SW480 (cell line): ENCODE measurements at regions not wholly inside any gene's neighbourhood (a gene's known extent, or its start where the extent isn't known, plus 50 kb on each side); places are given as distances from the start of the nearest gene placed in this dataset.

Source experiments
- DNase-seq: peaks from one replicate; pipeline ENCODE4 v3.0.0-alpha.2; 2016; ENCODE audit warnings: low spot score

DNA sequence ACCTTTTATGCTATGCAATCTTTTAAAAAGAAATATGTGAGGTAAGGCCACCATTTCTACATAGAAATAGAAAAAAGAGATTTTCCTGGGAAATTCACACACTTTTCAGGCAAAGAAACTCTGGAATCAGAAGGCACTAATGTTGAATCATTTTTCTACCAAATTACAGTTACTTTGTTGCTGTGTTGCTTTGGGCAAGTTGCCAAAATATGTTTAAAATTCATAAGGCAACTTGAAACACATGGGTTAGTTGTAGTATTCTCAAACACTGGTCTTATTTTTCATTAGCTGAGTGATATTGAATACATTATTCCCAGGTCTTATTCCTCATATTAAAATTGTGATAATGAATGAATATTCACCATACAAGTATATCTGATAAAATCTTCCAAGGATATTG, 195.0 kb upstream of the SLITRK1 start:
- no peak for DNase-seq

DNA sequence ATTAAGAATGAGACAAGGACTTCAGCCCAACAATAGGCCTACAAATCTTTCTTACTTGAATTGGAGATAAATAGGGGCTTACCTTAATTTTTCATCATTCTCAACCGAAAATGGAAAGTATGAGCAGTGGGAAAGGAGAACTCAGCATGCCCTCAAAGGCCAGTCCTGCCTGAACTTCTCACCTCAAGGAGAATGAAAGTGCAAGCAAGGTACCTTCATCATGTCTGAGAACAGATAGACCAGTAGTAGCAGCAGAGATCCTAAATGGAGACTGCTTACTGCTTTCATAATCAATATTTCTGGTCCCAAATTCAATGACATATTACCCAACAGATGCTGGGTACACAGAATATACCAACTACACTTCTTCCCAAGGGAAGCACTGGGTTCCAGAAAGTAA, 194.0 kb upstream of the SLITRK1 start:
- DNase-seq = no peak

DNA sequence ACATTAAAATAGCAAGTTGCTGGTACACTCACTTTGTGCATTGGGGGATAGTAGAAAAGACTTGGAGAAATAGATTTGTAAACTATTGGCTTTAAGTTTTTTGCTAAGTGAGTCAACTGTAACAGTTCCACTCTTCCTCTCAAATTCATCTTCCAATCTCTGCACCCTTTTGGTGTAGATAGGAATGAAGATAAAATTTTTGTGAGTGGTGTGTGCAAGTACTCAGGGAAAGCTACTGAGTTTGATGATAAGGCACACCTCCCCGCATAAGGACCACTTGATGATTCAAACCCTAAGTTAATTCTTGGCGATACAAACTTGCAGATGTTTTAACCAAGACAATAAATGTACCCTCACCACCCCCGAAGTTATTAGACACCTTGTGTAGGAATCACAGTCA, 168.3 kb upstream of the SLITRK1 start:
- no peak for DNase-seq

DNA sequence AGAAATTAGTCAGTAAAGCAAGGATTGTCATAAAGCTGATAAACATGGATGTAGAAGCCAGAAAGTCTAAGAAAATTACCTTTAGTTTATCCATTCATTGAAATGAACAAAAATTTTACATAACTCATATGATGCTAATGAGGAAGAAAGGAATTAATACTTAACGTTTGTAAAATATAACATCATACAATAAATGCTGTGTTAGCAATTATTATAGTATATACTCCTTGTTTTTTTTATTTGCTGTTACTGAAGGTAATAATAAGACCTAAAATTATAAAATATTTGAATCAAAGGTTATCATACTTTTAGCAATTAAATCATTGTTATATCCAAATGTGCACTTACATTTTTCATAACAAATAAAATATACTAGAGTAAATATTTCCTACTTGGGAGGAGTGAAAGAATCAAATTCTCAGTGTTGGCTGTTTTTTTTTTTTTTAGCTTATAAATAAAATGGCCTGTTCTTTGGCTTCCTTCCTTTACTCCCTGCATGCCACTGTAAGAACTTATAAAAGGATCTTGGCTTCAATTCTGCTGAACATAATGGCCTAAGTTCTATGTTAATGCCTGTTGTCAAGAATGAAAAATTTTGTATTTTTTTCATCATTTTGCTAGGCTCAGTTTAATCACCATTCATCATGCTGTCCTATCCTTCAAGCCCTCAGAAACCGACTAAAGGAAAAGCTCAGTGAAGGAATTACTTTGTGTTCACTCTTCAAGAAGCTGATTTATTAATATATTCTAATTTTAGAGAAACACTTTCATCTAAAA, 167.4 kb upstream of the SLITRK1 start:
- DNase-seq = no peak

DNA sequence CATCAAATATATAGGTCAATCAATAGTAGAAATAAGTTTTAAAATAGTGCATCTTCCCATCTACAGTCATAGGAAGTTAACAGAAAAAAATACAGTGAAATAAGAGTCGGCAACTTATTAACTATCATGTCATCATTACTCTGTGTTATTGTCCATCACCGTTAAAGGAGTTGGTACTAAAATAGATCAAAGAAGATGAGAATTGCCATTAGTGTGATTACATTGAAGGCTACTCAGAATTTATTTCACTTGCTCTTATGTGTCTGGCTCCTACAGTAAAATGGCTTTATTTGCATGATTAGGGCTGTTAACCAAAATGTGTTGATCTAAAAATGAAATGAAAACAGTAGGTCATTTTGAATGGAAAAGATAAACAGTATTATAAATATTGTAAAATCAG, 162.5 kb upstream of the SLITRK1 start:
- no peak for DNase-seq

DNA sequence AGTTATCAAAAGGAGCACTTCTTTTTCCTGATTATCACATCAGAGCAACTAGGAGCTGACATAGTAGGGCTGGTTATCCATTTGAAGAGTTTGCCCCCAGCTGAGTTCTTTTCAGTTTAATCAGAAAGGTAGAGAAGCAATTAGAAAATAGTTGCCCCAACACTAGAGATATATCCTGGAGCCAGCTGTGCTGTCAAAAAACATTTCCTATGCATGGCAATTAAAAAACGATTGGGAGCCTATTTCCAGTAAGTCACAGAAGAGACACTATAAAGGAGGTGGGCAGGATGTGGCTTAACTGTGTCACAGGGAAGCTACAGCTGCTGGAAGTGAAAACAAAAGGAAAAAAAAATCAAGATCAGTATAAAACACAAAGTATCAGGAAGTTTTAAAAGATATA, 155.7 kb upstream of the SLITRK1 start:
- no peak for DNase-seq

DNA sequence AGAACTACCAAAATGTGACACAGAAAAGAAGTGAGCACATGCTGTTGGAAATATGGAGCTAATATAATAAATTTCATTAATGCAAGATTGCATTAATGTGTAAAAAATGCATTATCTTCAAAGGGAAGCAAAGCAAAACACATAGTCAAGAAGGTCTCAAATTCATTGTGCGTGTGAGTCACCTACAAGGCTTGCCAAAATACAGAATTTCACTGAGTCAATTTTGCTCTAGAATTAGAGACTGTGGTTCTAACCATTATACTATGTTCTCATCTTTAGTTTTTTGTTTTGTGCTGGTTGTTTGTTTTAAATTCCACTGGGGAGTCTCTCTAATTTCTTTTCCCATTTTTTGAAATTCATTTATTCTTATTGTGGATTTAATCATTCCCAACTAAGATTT, 149.8 kb upstream of the SLITRK1 start:
- DNase-seq = no peak

DNA sequence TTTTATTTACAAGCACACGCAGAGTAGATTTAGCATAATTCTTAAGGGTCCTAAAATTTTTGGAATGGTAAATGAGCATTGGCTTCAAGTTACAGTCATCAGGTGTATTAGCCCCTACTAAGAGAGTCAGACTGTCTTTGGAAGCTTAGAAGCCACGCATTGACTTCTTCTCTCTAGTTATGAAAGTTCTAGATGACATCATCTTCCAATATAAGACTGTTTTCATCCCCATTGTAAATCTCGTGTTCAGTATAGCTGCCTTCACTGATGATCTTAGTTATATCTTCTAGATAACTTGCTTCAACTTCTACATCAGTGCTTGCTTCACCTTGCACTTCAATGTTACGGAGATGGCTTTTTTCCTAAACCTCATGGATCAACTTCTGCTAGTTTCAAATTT, 148.8 kb upstream of the SLITRK1 start:
- DNase-seq = no peak

DNA sequence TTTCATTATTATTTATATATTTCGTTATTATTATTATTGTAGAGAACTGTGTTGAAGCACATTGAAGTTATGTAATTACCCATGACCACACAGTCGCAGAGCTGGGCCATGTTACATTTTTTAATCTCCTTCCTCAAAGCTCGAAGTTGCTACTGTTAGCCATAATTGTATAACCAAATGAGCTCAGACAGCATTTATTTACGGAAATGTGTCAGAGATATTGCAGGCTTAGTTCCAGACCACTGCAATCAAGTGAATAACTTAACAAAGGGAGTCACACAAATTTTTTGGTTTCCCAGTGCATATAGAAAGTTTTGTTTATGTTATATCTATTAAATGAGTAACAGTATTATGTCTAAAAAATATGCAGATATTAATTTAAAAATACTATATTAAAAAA, 147.1 kb upstream of the SLITRK1 start:
- no peak for DNase-seq

DNA sequence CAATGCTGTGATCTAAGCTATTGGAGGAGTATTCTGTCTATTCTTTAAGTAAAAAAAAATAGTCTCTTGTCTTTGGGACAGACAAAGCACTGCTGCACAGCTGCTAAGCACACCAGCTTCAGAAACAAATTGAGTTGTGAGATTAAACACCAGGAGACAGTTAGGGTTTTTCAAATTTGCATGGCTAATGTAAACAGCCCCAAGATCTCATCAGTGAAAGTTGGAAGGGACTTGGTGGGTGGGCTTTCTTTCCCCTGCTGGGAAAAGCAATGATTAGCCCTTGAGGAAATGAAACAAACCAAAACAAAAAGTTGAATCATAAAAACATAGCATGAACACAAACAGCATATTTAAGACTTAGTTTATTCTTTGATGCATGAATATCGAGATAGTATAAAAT, 143.6 kb upstream of the SLITRK1 start:
- DNase-seq = no peak

DNA sequence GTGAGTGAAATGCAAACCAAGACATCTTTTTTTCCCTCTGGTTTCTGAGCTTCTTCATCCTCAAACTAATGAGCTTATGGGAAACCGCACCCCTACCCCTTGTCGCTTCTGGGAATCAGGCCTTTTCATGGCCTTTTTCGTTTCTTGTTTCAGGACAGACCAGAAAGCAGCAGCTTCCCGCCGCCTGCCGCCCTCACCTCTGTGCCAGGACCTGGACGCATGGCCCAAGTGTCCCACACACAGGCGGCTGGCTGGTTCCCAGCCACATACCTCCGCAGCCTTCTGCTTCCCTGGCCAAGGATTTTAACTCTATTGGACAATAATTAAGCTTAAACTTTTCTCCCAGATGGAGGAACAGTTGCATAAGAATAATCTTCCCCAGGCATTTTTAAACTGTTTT, 114.1 kb upstream of the SLITRK1 start:
- no peak for DNase-seq

DNA sequence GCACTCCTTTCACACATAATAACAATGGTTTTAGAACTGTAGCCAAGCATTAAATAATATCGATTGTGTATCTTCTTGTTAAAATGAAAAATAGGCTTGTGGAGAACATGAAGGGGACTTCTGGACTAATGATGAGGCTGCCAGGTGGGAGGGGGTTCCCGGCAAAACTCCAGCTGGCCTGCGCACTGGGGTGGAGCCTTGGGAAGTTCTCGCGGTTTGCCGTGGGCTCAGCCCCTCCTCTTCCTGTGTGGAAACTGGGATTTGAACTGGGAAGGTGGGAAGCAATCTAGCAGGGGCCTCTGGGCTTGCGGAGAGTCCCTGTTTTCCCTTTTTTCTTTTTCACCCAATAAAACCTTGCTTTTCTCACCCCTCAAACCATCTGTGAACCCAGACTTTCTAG, 113.7 kb upstream of the SLITRK1 start:
- DNase-seq = no peak

DNA sequence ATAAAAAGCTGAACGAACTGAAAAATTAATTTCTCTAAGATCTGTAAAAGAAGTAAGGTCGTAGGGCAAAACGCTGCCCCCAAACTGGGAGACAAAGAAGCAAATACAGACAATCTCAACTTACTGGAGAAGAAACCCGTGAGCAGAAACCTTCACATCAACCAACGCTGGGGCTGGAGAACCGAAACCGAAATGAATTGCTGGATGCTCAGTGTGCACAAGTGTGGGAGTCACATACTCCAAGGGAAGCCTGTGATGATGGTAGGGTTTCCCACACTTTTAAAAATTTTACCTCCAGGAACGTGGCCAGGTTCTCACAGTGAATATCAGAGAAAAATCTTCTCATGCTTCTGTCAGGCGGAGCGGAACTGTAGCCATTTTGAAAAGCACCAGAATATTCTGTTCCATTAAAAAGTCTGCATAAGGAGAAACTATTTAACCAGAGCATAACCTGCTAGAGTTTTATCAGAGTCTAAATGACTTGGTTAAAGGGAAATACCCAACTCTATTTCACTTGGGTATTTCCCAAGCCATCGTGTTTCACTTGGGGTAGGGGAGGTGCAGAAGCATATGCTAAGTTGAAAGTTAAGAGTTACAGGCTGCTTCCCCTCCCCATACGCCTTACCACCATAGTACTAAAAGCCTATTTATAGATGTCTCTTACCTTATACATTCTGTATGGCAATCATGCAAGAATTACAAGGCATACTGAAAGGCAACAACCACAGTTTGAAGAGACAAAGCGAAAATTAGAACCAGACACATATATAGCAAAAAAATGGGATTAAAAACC, 110.5 kb upstream of the SLITRK1 start:
- no peak for DNase-seq

DNA sequence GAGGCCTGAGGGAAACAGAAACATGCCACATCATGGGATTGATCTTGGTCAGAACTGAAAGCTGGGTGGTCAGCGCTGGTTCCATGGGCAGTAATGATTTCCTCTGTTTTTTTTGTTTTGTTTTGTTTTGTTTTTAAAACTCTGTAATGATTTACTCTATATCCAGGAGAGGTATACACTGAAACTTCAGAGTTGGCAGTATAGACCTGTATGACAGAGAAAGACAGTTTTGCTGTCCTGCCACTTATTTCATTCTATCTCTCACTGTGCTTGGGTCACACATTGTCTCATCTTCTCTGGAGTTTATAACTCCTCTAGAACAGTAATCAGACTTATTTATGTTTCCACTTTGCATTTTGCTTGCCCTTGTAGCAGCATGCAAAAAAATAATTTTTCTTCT, 105.1 kb upstream of the SLITRK1 start:
- no peak for DNase-seq

DNA sequence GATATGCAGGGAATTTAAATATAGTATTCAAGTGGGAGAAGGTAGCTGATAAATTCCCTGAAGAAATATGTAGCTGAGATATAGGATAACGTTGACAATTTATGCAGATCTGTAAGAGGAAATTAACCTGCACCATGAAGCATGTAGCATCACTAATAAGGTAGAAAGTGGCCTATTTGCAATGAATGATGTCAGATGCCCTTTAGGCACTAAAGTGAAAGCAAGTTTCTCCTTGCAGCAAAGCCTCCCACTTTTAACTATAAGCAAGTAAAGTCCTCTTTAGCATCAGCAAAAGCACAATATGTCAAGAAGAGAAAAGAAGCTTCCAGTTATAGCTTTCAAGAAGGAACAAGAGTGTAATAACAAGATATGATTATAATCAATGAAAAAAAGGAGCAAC, 102.5 kb upstream of the SLITRK1 start:
- DNase-seq = no peak

DNA sequence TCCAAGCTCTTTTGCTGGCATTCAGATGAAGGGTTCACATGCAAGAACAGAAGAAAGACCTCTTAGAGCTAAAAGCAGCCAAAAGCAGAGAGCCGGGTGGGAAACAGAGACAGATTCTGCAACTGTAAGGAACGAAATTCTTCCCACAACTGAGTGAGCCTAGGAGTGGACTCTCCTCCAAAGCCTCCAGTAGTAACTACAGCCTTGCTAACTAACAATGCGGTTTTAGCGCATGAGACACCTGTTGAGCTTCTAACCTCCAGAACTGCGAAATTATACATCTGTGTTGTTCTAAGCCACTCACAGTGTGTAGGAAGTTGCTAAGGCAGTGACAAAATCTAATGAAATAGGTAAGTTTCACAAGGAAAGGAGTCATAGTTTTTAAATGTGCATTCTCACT, 98.1 kb upstream of the SLITRK1 start:
- no peak for DNase-seq

DNA sequence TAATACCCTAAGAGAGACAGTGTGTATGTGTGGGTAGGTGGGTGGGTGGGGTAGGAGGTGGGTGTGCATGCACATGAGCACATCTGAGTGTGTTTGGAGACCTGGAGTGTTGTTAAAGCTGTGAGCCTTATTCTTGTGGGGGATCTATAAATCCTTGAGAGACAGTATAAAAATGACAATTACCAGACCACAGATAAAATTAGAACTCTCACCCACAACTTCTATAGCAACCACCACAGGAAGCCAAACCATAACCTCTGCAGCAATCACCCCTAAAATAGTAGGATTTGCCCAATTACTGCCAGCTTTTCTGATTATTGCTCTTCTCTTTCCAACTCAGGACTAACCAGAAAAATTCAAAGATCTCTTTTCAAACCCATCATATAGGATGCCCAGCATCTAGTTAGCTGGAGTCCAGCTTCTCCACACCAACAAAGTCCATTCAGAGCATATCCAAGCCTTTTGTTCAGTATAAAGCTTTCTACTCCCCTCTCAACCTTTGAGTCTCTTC, 93.4 kb upstream of the SLITRK1 start:
- DNase-seq = no peak

DNA sequence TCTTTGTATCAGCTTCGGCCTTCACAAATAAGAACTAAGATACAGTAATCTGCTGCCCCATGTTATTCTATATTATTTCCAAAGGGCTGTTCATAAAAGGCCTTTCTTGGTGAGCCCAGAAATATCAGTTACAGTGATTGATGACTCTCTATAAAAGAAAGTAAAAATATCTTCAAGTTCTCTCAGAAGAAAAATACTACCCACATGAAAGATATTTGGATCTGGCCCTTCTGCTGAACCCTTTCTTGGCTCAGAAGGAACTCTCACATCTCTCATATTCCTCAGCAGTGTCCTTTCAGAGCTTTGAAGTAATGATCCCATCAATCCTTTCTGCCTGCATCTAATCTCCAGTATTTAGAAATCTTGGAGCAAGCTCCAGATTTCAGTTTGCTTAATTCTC, 76.3 kb upstream of the SLITRK1 start:
- DNase-seq = no peak

DNA sequence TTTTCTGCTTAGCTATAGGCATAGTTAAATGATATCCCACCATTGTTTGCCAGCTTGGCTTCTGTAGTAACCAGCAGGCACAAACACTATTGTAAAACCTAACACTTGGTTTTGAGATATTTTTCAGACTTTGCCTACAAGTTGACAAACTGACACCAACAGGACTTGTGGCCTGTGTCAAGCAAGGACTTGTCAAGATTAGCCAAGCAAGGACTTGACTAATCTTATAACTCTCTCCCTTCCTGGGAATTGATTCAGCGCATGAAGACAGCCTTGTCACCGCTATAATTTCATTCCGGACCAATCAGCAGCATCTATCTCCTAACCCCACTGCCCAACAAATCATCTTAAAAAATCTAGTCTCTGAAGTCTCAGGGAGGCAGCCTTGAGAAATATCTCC, 72.7 kb upstream of the SLITRK1 start:
- DNase-seq = no peak

DNA sequence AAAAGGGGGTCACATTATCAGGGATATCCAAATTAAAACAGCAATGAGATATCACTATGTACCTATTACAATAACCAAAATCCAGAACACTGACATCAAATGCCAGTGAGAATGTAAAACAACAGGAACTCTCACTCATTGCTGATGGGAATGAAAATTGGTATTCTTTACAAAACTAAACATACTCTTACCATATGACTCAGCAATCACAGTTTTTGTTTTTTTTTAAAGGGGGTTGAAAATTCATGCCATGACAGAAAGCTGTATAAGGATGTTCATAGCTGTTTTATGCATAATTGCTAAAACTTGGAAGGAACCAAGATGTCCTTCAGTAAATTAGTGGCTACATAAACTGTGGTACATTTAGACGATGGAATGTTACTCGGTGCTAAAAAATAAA, 71.6 kb upstream of the SLITRK1 start:
- DNase-seq = no peak

DNA sequence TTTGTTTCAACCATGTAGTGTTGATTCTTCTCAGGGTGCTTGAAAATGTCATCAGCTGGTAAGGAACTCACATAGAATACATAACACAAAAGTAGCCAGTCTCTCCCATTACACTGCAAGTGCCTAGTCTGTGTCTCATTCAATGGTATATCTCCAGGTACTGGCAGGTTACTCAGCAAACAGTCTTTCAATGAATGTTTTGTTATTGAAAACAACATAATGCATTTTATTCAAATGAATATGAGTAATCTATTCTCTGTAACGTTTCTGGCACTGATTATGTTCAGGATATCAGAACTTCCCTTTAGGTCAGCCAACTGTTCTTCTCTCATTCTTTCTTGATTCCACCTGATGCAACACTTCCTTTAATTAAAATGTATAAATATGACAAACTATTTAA, 68.0 kb upstream of the SLITRK1 start:
- no peak for DNase-seq

DNA sequence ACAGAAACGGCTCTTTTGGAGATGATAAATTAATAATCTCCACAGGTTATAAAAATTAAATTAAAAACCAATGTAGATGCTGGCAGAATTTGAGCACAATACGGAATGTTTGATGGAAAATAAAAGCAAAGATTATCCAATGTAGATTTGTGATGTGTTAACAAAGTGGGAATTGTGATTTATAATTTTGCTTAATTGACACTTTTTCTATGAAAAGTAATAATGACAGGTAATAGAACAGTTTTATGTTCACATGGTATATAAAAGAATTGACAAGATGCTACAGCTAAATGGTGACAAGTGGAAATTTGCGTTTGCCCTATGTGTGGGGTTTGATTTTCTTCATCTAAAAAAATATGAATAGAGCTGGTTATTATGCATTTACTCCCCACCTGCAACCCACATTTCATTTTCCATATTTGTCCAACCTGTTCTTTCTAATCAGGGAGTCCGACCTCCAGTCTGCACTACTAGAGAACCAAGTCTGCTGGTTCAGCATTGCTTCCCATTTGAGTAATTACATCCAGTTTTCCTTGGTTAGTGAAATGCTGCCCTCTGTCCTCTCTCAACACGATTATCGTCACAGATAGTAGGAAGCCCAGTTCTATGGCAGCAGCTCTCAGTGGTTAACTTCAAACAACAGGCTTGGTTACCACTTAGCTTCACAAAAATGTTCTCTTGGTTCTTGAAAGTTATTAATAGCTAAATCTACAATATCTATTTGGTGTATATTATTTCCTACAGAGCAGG, 61.4 kb upstream of the SLITRK1 start:
- DNase-seq = no peak
